ENCODE measurements at regions not wholly inside any gene's neighbourhood (a gene's known extent, or its start where the extent isn't known, plus 50 kb on each side); places are given as distances from the start of the nearest gene placed in this dataset.

DNA sequence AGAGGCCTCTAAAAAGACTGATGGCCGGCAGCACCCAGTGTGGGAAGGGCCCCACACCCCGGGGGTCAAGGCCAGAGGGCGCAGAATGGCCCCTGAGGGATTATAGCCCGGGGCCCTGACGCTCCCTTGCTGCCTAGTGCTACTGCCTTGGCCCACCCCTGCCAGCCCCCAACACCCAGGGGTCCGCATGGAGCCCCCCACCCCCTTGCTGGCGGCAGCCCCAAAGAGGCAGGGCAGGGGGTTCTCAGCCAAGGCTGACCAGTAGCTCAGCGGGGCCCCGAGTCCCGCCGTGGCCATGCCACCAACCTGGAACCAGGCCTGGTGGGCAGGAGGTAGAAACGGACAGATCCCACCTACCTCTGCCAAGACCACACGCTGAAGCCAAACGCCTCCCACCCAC lies 73.1 kb upstream of the FBRSL1 start:
- Histone ChIP-seq H3K4me3 (ENCODE audit: low read length) (no peak overlapping the region), H3K79me2 (ENCODE audit: control insufficient read depth, low read length) (no peaks in the 10 kb centered on the region), H3K27me3 (ENCODE audit: control insufficient read depth, low read length) (peaks cover 14% of the 10 kb centered on the region), H4K20me1 (ENCODE audit: control insufficient read depth, insufficient read depth, low read depth, low read length) (no peaks in the 10 kb centered on the region), H3K9me3 (ENCODE audit: control insufficient read depth, insufficient read depth, low read length) (no peaks in the 10 kb centered on the region), H3F3A (ENCODE audit: control insufficient read depth, insufficient read depth) (no peaks in the 10 kb centered on the region), H3K4me1 (ENCODE audit: control insufficient read depth, low read length) (peaks cover 7% of the 10 kb centered on the region), H3K4me2 (ENCODE audit: low read length) (no peak overlapping the region), H3K27ac (ENCODE audit: low read depth, low read length) (no peak overlapping the region), H3K9me2 (replicated peaks; ENCODE audit: control insufficient read depth, low read length) (no peaks in the 10 kb centered on the region), H3K36me3 (ENCODE audit: control insufficient read depth, low read length) (no peaks in the 10 kb centered on the region)
- TF ChIP-seq EZH2phosphoT487 (IDR thresholded peaks at IDR 0.05; ENCODE audit: borderline replicate concordance, low read length), result no peak
- TF ChIP-seq, protein P1, sequence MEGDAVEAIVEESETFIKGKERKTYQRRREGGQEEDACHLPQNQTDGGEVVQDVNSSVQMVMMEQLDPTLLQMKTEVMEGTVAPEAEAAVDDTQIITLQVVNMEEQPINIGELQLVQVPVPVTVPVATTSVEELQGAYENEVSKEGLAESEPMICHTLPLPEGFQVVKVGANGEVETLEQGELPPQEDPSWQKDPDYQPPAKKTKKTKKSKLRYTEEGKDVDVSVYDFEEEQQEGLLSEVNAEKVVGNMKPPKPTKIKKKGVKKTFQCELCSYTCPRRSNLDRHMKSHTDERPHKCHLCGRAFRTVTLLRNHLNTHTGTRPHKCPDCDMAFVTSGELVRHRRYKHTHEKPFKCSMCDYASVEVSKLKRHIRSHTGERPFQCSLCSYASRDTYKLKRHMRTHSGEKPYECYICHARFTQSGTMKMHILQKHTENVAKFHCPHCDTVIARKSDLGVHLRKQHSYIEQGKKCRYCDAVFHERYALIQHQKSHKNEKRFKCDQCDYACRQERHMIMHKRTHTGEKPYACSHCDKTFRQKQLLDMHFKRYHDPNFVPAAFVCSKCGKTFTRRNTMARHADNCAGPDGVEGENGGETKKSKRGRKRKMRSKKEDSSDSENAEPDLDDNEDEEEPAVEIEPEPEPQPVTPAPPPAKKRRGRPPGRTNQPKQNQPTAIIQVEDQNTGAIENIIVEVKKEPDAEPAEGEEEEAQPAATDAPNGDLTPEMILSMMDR (IDR thresholded peaks at IDR 0.05; ENCODE audit: low read depth, low read length, poor library complexity, severe bottlenecking), result no peak

DNA sequence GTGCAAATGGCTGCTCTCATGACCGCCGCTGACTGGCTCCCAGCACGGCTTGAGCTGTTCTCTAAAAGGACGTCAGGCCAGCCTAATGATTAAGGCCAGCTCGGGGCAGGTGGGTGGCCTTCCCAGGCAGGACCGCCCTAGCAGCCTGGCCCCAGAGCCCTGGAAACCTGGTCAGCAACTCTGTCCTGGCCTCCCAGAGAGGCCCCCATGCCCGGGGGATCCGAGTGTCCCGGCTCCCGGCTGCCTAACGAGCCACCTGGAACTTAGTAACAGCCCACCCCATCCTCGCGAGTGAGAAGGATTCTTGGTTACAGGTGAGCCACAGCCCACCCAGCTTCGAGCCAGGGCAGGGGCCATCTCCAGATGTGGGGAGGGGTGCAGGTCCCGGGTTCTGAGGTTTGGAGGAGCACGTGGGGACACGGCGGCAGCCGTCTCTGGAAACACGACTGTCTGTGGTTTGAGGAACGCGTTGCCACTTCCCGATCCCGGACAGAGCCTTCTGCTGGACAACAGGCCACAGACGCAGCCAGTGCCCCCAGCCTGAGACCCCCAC lies 73.8 kb upstream of the FBRSL1 start:
- Histone ChIP-seq H3K79me2 (ENCODE audit: control insufficient read depth, low read length) (no peaks in the 10 kb centered on the region), H3K27me3 (ENCODE audit: control insufficient read depth, low read length) (peaks cover 10% of the 10 kb centered on the region), H3K9me3 (ENCODE audit: control insufficient read depth, insufficient read depth, low read length) (no peaks in the 10 kb centered on the region), H3K9me2 (replicated peaks; ENCODE audit: control insufficient read depth, low read length) (no peaks in the 10 kb centered on the region), H3K4me3 (ENCODE audit: low read length) (no peak overlapping the region), H3K4me1 (ENCODE audit: control insufficient read depth, low read length) (peaks cover 7% of the 10 kb centered on the region), H3F3A (ENCODE audit: control insufficient read depth, insufficient read depth) (no peaks in the 10 kb centered on the region), H3K36me3 (ENCODE audit: control insufficient read depth, low read length) (no peaks in the 10 kb centered on the region), H4K20me1 (ENCODE audit: control insufficient read depth, insufficient read depth, low read depth, low read length) (no peaks in the 10 kb centered on the region), H3K27ac (ENCODE audit: low read depth, low read length) (no peak overlapping the region), H3K4me2 (ENCODE audit: low read length) (no peak overlapping the region)
- no peak for TF ChIP-seq EZH2phosphoT487 (IDR thresholded peaks at IDR 0.05; ENCODE audit: borderline replicate concordance, low read length)
- TF ChIP-seq, protein P1 (IDR thresholded peaks at IDR 0.05; ENCODE audit: low read depth, low read length, poor library complexity, severe bottlenecking), result no peak

DNA sequence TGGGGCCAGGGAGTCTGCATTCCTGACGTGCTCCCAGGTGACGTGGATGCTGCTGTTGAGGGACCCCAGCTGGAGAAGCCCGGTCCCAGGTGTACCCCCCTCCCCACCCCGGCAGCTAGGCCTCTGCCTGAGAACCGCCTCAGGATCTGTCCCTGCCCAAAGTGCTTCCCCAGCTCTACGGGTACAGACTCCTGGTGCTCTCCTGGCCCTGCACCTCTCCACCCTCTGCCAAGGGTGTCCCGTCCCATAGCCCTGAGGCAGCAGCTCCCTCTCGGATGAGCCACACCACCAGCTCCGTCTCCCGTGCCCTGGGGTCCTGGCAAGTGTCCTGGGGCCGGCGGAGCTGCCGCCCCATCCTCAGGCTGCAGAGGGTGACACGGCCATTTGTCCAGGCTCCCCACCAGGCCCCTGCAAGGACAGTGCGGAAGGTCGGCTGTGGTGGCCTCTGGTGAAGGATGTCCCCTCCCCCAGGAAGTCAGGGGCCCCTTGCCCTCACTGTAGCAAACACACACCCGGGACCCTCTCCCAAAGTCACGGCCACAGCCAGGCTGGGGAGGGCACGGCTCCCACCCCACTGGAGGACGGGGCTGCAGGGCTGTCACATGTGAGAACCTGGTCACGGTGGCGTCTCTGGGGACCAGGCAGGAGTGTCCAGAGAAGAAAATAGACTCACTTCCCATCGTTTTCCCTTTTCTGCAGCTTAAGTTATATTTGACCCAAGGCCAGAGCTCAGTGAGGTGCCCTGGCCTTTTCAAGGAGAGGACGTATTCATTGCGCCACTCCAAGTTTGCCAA lies 74.4 kb upstream of the FBRSL1 start:
- H3K4me3 ChIP-seq (ENCODE audit: low read length), result no peak overlapping the region
- H3K4me2 ChIP-seq (ENCODE audit: low read length), result peak overlapping the region; percentile 29

More for the DNA sequence above, 74.4 kb upstream of the FBRSL1 start:
- H3K79me2 ChIP-seq (ENCODE audit: control insufficient read depth, low read length), result no peaks in the 10 kb centered on the region
- no peaks in the 10 kb centered on the region for H3K36me3 ChIP-seq (ENCODE audit: control insufficient read depth, low read length)
- peaks cover 7% of the 10 kb centered on the region for H3K4me1 ChIP-seq (ENCODE audit: control insufficient read depth, low read length)
- H3K27me3 ChIP-seq (ENCODE audit: control insufficient read depth, low read length), result peaks cover 10% of the 10 kb centered on the region
- H3F3A ChIP-seq (ENCODE audit: control insufficient read depth, insufficient read depth), result no peaks in the 10 kb centered on the region
- no peaks in the 10 kb centered on the region for H4K20me1 ChIP-seq (ENCODE audit: control insufficient read depth, insufficient read depth, low read depth, low read length)
- H3K9me3 ChIP-seq (ENCODE audit: control insufficient read depth, insufficient read depth, low read length), result no peaks in the 10 kb centered on the region
- H3K9me2 ChIP-seq (replicated peaks; ENCODE audit: control insufficient read depth, low read length), result no peaks in the 10 kb centered on the region
- TF ChIP-seq EZH2phosphoT487 (IDR thresholded peaks at IDR 0.05; ENCODE audit: borderline replicate concordance, low read length), result no peak
- TF ChIP-seq, protein P1 (IDR thresholded peaks at IDR 0.05; ENCODE audit: low read depth, low read length, poor library complexity, severe bottlenecking), result no peak
- no peak overlapping the region for H3K27ac ChIP-seq (ENCODE audit: low read depth, low read length)

Measured in DOHH2 (cell line).